ENCODE measurements at regions not wholly inside any gene's neighbourhood (a gene's known extent, or its start where the extent isn't known, plus 50 kb on each side); places are given as distances from the start of the nearest gene placed in this dataset.
A peak's percentile ranks its signal among the peaks of the same experiment; 100 is the strongest.
"Not testable (repeated sequence)": the region's sequence is repeated elsewhere in the genome, so short reads cannot be mapped to it uniquely, and the experiment has no call there.

- H3K27ac Mint-ChIP-seq: no peak overlapping the region
- CTCF ChIA-PET: no interaction called here
- DNase-seq: no peak
- H3K27me3 Mint-ChIP-seq: peaks cover 2% of the 10 kb centered on the region
- H3K36me3 Mint-ChIP-seq (ENCODE audit: low read depth): no peaks in the 10 kb centered on the region
- POLR2A ChIA-PET: no interaction called here
- no peaks in the 10 kb centered on the region for H3K9me3 Mint-ChIP-seq
- H3K4me1 Mint-ChIP-seq: peaks cover 2% of the 10 kb centered on the region
- no peak overlapping the region for H3K4me3 Mint-ChIP-seq
These were observed 176.5 kb downstream of the MREG start for GRCh38 chr2:215836881-215837280.

GRCh38 chr2:215835657-215836056 lies 177.7 kb downstream of the MREG start:
- ChIA-PET POLR2A (no interaction called here), CTCF (no interaction called here)
- peaks cover 12% of the 10 kb centered on the region for H3K4me1 Mint-ChIP-seq
- no peak overlapping the region for H3K27ac Mint-ChIP-seq
- no peak for DNase-seq
- H3K4me3 Mint-ChIP-seq: no peak overlapping the region
- H3K9me3 Mint-ChIP-seq: no peaks in the 10 kb centered on the region
- no peaks in the 10 kb centered on the region for H3K36me3 Mint-ChIP-seq (ENCODE audit: low read depth)
- peaks cover 2% of the 10 kb centered on the region for H3K27me3 Mint-ChIP-seq

GRCh38 chr2:215835231-215835630 lies 178.1 kb downstream of the MREG start:
- Mint-ChIP-seq H3K9me3 (no peaks in the 10 kb centered on the region), H3K4me1 (peaks cover 12% of the 10 kb centered on the region), H3K27me3 (peaks cover 2% of the 10 kb centered on the region), H3K36me3 (ENCODE audit: low read depth) (no peaks in the 10 kb centered on the region), H3K4me3 (no peak overlapping the region), H3K27ac (no peak overlapping the region)
- CTCF ChIA-PET: no interaction called here
- POLR2A ChIA-PET: no interaction called here
- no peak for DNase-seq

- no peak overlapping the region for H3K4me3 Mint-ChIP-seq
- peaks cover 2% of the 10 kb centered on the region for H3K27me3 Mint-ChIP-seq
- peaks cover 12% of the 10 kb centered on the region for H3K4me1 Mint-ChIP-seq
- H3K9me3 Mint-ChIP-seq: no peaks in the 10 kb centered on the region
- H3K27ac Mint-ChIP-seq: no peak overlapping the region
- no peak for DNase-seq
- CTCF ChIA-PET: interaction anchor here (1.2 to 1.6 kb wide), 2 partner anchors 37 to 41 kb away, joined by 3 to 5 read pairs; no protein-coding TSS in a partner anchor
- POLR2A ChIA-PET: no interaction called here
- no peaks in the 10 kb centered on the region for H3K36me3 Mint-ChIP-seq (ENCODE audit: low read depth)
These were observed 179.7 kb downstream of the MREG start for GRCh38 chr2:215833531-215834162.

- no peaks in the 10 kb centered on the region for H3K9me3 Mint-ChIP-seq
- POLR2A ChIA-PET: no interaction called here
- no peak for DNase-seq
These were observed 180.6 kb downstream of the MREG start for GRCh38 chr2:215832791-215833190.

GRCh38 chr2:215831296-215831913 lies 181.9 kb downstream of the MREG start:
- Mint-ChIP-seq H3K4me1 (peaks cover 12% of the 10 kb centered on the region), H3K36me3 (ENCODE audit: low read depth) (no peaks in the 10 kb centered on the region), H3K27me3 (peaks cover 2% of the 10 kb centered on the region), H3K9me3 (no peaks in the 10 kb centered on the region), H3K4me3 (peak overlapping the region; percentile 11), H3K27ac (peak overlapping the region; percentile 93)
- peak; percentile 15 for DNase-seq
- CTCF ChIA-PET: no interaction called here
- POLR2A ChIA-PET: no interaction called here

More at GRCh38 chr2:215832791-215833190, 180.6 kb downstream of the MREG start:
- H3K4me1 Mint-ChIP-seq: peaks cover 12% of the 10 kb centered on the region
- H3K36me3 Mint-ChIP-seq (ENCODE audit: low read depth): no peaks in the 10 kb centered on the region
- H3K4me3 Mint-ChIP-seq: no peak overlapping the region
- peaks cover 2% of the 10 kb centered on the region for H3K27me3 Mint-ChIP-seq
- H3K27ac Mint-ChIP-seq: no peak overlapping the region
- CTCF ChIA-PET: interaction anchor here (0.7 to 1.6 kb wide), 3 partner anchors 18 to 42 kb away, joined by 3 to 5 read pairs (median 3); no protein-coding TSS in a partner anchor

- DNase-seq: no peak
- POLR2A ChIA-PET: no interaction called here
- Mint-ChIP-seq H3K4me3 (no peak overlapping the region), H3K27ac (no peak overlapping the region), H3K36me3 (ENCODE audit: low read depth) (no peaks in the 10 kb centered on the region), H3K9me3 (no peaks in the 10 kb centered on the region), H3K27me3 (peaks cover 2% of the 10 kb centered on the region), H3K4me1 (peaks cover 12% of the 10 kb centered on the region)
- CTCF ChIA-PET: no interaction called here
These were observed 183.0 kb downstream of the MREG start for GRCh38 chr2:215830304-215830703.

- Mint-ChIP-seq H3K27me3 (peaks cover 6% of the 10 kb centered on the region), H3K9me3 (no peaks in the 10 kb centered on the region), H3K36me3 (ENCODE audit: low read depth) (no peaks in the 10 kb centered on the region), H3K27ac (no peak overlapping the region), H3K4me1 (peaks cover 12% of the 10 kb centered on the region), H3K4me3 (no peak overlapping the region)
- ChIA-PET POLR2A (no interaction called here), CTCF (interaction anchor here (0.6 to 1.6 kb wide), 4 partner anchors 9 to 401 kb away, joined by 3 to 4 read pairs (median 4); no protein-coding TSS in a partner anchor)
- no peak for DNase-seq
These were observed 184.1 kb downstream of the MREG start for GRCh38 chr2:215829261-215829660.

- POLR2A ChIA-PET: no interaction called here
- Mint-ChIP-seq H3K27ac (no peak overlapping the region), H3K4me3 (no peak overlapping the region), H3K27me3 (peaks cover 11% of the 10 kb centered on the region), H3K9me3 (no peaks in the 10 kb centered on the region), H3K4me1 (peaks cover 12% of the 10 kb centered on the region), H3K36me3 (ENCODE audit: low read depth) (no peaks in the 10 kb centered on the region)
- CTCF ChIA-PET: interaction anchor here (0.6 to 1.6 kb wide), 6 partner anchors 8 to 400 kb away, joined by 3 to 4 read pairs (median 4); no protein-coding TSS in a partner anchor
- DNase-seq: peak; percentile 57
These were observed 184.7 kb downstream of the MREG start for GRCh38 chr2:215828528-215829184.

- no peak for DNase-seq
- Mint-ChIP-seq H3K4me1 (peaks cover 10% of the 10 kb centered on the region), H3K4me3 (no peak overlapping the region), H3K27me3 (peaks cover 17% of the 10 kb centered on the region), H3K27ac (no peak overlapping the region), H3K9me3 (no peaks in the 10 kb centered on the region), H3K36me3 (ENCODE audit: low read depth) (no peaks in the 10 kb centered on the region)
- ChIA-PET POLR2A (no interaction called here), CTCF (no interaction called here)
These were observed 186.4 kb downstream of the MREG start for GRCh38 chr2:215826838-215827441.

- no peak for DNase-seq
- POLR2A ChIA-PET: no interaction called here
- Mint-ChIP-seq H3K4me3 (no peak overlapping the region), H3K27me3 (peaks cover 21% of the 10 kb centered on the region), H3K27ac (no peak overlapping the region), H3K36me3 (ENCODE audit: low read depth) (no peaks in the 10 kb centered on the region), H3K4me1 (peaks cover 6% of the 10 kb centered on the region), H3K9me3 (peaks cover under 1% of the 10 kb centered on the region)
- CTCF ChIA-PET: no interaction called here
These were observed 187.0 kb downstream of the MREG start for GRCh38 chr2:215826376-215826775.

- Mint-ChIP-seq H3K4me1 (peaks cover under 1% of the 10 kb centered on the region), H3K27ac (no peak overlapping the region), H3K4me3 (no peak overlapping the region), H3K9me3 (peaks cover 4% of the 10 kb centered on the region), H3K27me3 (peaks cover 25% of the 10 kb centered on the region), H3K36me3 (ENCODE audit: low read depth) (no peaks in the 10 kb centered on the region)
- no peak for DNase-seq
- ChIA-PET CTCF (no interaction called here), POLR2A (no interaction called here)
These were observed 187.6 kb downstream of the MREG start for GRCh38 chr2:215825707-215826106.

- H3K27ac Mint-ChIP-seq; H3K9me3 Mint-ChIP-seq; H3K4me1 Mint-ChIP-seq; DNase-seq; CTCF ChIA-PET; H3K4me3 Mint-ChIP-seq; H3K36me3 Mint-ChIP-seq (ENCODE audit: low read depth); POLR2A ChIA-PET: not testable (repeated sequence)
- peaks cover 31% of the 10 kb centered on the region for H3K27me3 Mint-ChIP-seq
These were observed 192.1 kb downstream of the MREG start for GRCh38 chr2:215821298-215821697.

All from activated CD4-positive, alpha-beta T cell treated with anti-CD3 and anti-CD28 coated beads, Interleukin-2, amount 10 ng/mL, durations not matched to agents 7 days and 5 days (primary cell).